ENCODE measurements at regions not wholly inside any gene's neighbourhood (a gene's known extent, or its start where the extent isn't known, plus 50 kb on each side); places are given as distances from the start of the nearest gene placed in this dataset.

- TF ChIP-seq CTCF (IDR thresholded peaks at IDR 0.05; ENCODE audit: low read depth, low read length, missing input control) (no peak), TAF1 (conservative IDR thresholded peaks at IDR 0.05) (no peak), HNF4A (conservative IDR thresholded peaks at IDR 0.05) (no peak), JUND (IDR thresholded peaks at IDR 0.05) (no peak)
- TF ChIP-seq, protein P1, sequence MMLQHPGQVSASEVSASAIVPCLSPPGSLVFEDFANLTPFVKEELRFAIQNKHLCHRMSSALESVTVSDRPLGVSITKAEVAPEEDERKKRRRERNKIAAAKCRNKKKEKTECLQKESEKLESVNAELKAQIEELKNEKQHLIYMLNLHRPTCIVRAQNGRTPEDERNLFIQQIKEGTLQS (IDR thresholded peaks at IDR 0.05) = no peak
Measured at GRCh38 chr1:225713281-225713680, 60.4 kb upstream of the ENAH start.
